ENCODE measurements at regions not wholly inside any gene's neighbourhood (a gene's known extent, or its start where the extent isn't known, plus 50 kb on each side); places are given as distances from the start of the nearest gene placed in this dataset.

DNA sequence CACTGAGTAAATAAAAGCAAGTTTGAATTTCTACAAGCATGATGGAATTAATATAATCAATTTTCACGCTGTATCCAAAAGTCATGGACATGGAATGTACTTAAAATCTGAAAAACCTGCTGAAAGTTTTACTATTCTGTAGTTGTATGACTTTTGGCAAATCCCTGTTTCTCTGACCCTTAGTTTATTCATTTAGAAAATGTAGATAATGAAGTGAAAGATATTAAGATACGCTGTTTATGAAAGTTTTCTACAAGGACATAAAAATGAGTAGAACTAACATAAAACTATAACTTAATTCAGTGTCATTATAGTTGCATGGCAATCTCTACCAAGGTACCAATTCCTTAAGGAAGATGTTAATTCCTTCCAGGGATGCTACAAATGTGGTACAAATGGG lies 363.2 kb upstream of the MPDZ start:
- TF ChIP-seq TAF1 (IDR thresholded peaks at IDR 0.05; ENCODE audit: borderline replicate concordance, low read depth, low read length) (no peak), POLR2AphosphoS5 (IDR thresholded peaks at IDR 0.05; ENCODE audit: low read depth, low read length) (no peak)

Data from GM12892 (cell line).